SJSA1 (cell line): ENCODE measurements at regions not wholly inside any gene's neighbourhood (a gene's known extent, or its start where the extent isn't known, plus 50 kb on each side); places are given as distances from the start of the nearest gene placed in this dataset.
"Not testable (repeated sequence)": the region's sequence is repeated elsewhere in the genome, so short reads cannot be mapped to it uniquely, and the experiment has no call there.

ENCODE experiments used
- DNase-seq, 2 experiments: peaks; one replicate each; pipeline ENCODE4 v3.0.0-alpha.2; 2015 to 2020; ENCODE audit warnings: low spot score in 2 of 2, low read depth in 1 of 2
- H3K27ac ChIP-seq: fragments of 250-450 bp; sonication (Bioruptor Pico); 2 replicates; pipeline ENCODE4 v1.5.1; 2020; ENCODE audit warnings: mild to moderate bottlenecking, moderate library complexity
- H3K27me3 ChIP-seq: fragments of 250-450 bp; sonication (Bioruptor Pico); replicated peaks from 2 replicates; pipeline ENCODE4 v1.5.1; 2020; ENCODE audit warnings: mild to moderate bottlenecking, moderate library complexity
- H3K36me3 ChIP-seq: fragments of 250-450 bp; sonication (Bioruptor Pico); 2 replicates; pipeline ENCODE4 v1.5.1; 2020; ENCODE audit warnings: mild to moderate bottlenecking
- H3K4me1 ChIP-seq: fragments of 250-450 bp; sonication (Bioruptor Pico); replicated peaks from 2 replicates; pipeline ENCODE4 v1.6.1; 2021; ENCODE audit warnings: mild to moderate bottlenecking
- H3K4me3 ChIP-seq: fragments of 250-450 bp; sonication (Bioruptor Pico); 2 replicates; pipeline ENCODE4 v1.5.1; 2020; ENCODE audit warnings: mild to moderate bottlenecking
- H3K9me3 ChIP-seq: fragments of 250-450 bp; sonication (Bioruptor Pico); replicated peaks from 2 replicates; pipeline ENCODE4 v1.5.1; 2020; ENCODE audit warnings: mild to moderate bottlenecking

DNA sequence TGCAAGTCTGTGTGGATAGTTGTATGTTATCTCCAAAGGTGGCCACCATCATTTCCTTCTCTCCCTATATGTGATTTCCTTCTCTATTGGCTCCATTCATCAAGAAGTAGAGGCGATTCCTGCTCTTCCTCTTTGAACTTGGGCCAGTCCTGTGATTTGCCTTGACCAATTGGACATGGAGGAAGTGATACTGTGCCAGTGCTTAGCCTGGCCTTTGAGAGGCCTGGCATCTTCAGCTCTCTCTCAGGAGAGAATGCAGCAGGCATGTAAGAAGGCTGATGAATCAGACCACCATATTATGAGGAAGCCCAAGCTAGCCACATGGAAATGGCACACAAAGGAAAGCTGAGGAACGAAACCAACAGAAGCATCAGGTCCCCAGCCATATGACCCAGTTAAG, 195.0 kb upstream of the SVIL start:
- H3K4me1 ChIP-seq = no peaks in the 10 kb centered on the region
- no peaks in the 10 kb centered on the region for H3K36me3 ChIP-seq
- H3K27me3 ChIP-seq = no peaks in the 10 kb centered on the region
- H3K4me3 ChIP-seq = no peak overlapping the region
- H3K27ac ChIP-seq = no peak overlapping the region
- H3K9me3 ChIP-seq = no peaks in the 10 kb centered on the region
- no peak for DNase-seq

GRCh38 chr10:29828956-29829355, 194.2 kb upstream of the SVIL start:
- Histone ChIP-seq H3K27me3 (no peaks in the 10 kb centered on the region), H3K4me3 (no peak overlapping the region), H3K4me1 (no peaks in the 10 kb centered on the region), H3K36me3 (no peaks in the 10 kb centered on the region), H3K9me3 (no peaks in the 10 kb centered on the region), H3K27ac (no peak overlapping the region)
- DNase-seq = no peak

GRCh38 chr10:29828440-29828894, 193.7 kb upstream of the SVIL start:
- no peaks in the 10 kb centered on the region for H3K9me3 ChIP-seq
- no peaks in the 10 kb centered on the region for H3K4me1 ChIP-seq
- H3K27me3 ChIP-seq = no peaks in the 10 kb centered on the region
- H3K27ac ChIP-seq = no peak overlapping the region
- H3K4me3 ChIP-seq = no peak overlapping the region
- no peaks in the 10 kb centered on the region for H3K36me3 ChIP-seq
- no peak for DNase-seq

DNA sequence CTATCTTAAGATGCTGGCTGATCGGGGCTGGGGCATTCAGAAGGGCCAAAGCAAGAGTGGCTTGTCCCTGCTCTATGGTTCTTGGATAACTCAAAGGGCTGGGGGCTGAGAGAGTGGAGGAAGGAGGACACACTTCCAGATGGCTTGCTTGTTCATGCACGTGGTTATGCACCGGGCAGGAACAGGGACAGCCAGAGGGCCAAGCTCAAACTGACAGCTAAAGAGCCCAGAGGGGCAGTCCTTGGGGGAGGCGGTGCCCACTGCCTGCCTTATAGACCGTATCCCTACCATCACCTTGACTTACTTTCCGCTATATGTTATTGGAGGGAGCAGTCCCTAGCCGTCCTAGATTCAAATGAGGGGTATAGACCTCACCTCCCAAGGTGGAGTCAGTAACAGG, 192.7 kb upstream of the SVIL start:
- Histone ChIP-seq H3K4me1 (no peaks in the 10 kb centered on the region), H3K36me3 (no peaks in the 10 kb centered on the region), H3K27ac (no peak overlapping the region), H3K9me3 (no peaks in the 10 kb centered on the region), H3K4me3 (no peak overlapping the region), H3K27me3 (no peaks in the 10 kb centered on the region)
- no peak for DNase-seq

GRCh38 chr10:29826801-29827450, 192.2 kb upstream of the SVIL start:
- no peak overlapping the region for H3K4me3 ChIP-seq
- H3K4me1 ChIP-seq = no peaks in the 10 kb centered on the region
- no peak for DNase-seq
- H3K27ac ChIP-seq = no peak overlapping the region
- H3K36me3 ChIP-seq = no peaks in the 10 kb centered on the region
- H3K9me3 ChIP-seq = no peaks in the 10 kb centered on the region
- no peaks in the 10 kb centered on the region; the same call in 1 of the 2 replicates for H3K27me3 ChIP-seq

DNA sequence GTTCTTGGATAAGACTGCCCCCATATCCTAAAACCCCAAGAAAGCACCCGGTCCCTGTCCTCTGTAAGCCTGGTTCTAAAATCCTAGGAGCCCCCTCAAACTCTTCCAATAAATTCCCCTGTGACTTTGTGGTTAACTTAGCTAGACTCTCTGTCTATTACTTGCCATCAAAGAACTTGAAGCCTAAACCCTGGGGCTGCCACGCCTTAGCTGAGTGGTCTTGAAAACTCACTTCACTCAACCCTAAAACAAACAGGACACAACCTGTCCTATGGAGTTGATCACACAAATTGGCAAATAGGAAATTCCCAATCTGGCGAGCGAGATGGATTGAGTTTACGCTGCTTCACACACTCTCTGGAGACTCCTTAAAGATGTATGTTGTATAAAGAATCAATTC, 191.4 kb upstream of the SVIL start:
- Histone ChIP-seq H3K4me1 (no peaks in the 10 kb centered on the region), H3K9me3 (no peaks in the 10 kb centered on the region), H3K36me3 (no peaks in the 10 kb centered on the region), H3K27me3 (no peaks in the 10 kb centered on the region; the same call in 1 of the 2 replicates), H3K27ac (no peak overlapping the region), H3K4me3 (no peak overlapping the region)
- DNase-seq = no peak

GRCh38 chr10:29823553-29824080, 188.8 kb upstream of the SVIL start:
- H3K27me3 ChIP-seq = no peaks in the 10 kb centered on the region; the same call in 1 of the 2 replicates
- no peak overlapping the region for H3K27ac ChIP-seq
- DNase-seq = no peak
- H3K4me1 ChIP-seq = no peaks in the 10 kb centered on the region
- H3K9me3 ChIP-seq = no peaks in the 10 kb centered on the region
- no peak overlapping the region for H3K4me3 ChIP-seq
- no peaks in the 10 kb centered on the region for H3K36me3 ChIP-seq

- no peaks in the 10 kb centered on the region for H3K36me3 ChIP-seq
- DNase-seq = no peak
- H3K9me3 ChIP-seq = no peaks in the 10 kb centered on the region
- no peak overlapping the region for H3K4me3 ChIP-seq
- no peak overlapping the region for H3K27ac ChIP-seq
- no peaks in the 10 kb centered on the region; the same call in 1 of the 2 replicates for H3K27me3 ChIP-seq
- no peaks in the 10 kb centered on the region for H3K4me1 ChIP-seq
These were observed 186.2 kb upstream of the SVIL start for GRCh38 chr10:29820890-29821461.

- no peak for DNase-seq
- H3K9me3 ChIP-seq = no peaks in the 10 kb centered on the region
- H3K4me3 ChIP-seq = no peak overlapping the region
- no peak overlapping the region for H3K27ac ChIP-seq
- peaks cover 4% of the 10 kb centered on the region for H3K4me1 ChIP-seq
- H3K27me3 ChIP-seq = no peaks in the 10 kb centered on the region
- H3K36me3 ChIP-seq = no peaks in the 10 kb centered on the region
These were observed 182.2 kb upstream of the SVIL start for GRCh38 chr10:29816801-29817558.

GRCh38 chr10:29815572-29815971, 180.8 kb upstream of the SVIL start:
- H3K36me3 ChIP-seq = no peaks in the 10 kb centered on the region
- H3K4me3 ChIP-seq = no peak overlapping the region
- H3K27ac ChIP-seq = no peak overlapping the region
- no peak for DNase-seq
- no peaks in the 10 kb centered on the region for H3K27me3 ChIP-seq
- no peaks in the 10 kb centered on the region for H3K9me3 ChIP-seq
- H3K4me1 ChIP-seq = peaks cover 14% of the 10 kb centered on the region

GRCh38 chr10:29811751-29812427, 177.1 kb upstream of the SVIL start:
- H3K9me3 ChIP-seq = no peaks in the 10 kb centered on the region
- DNase-seq = peak in 1 of 2 experiments; percentile 40
- no peak overlapping the region for H3K4me3 ChIP-seq
- H3K27me3 ChIP-seq = no peaks in the 10 kb centered on the region
- H3K4me1 ChIP-seq = peaks cover 23% of the 10 kb centered on the region
- no peaks in the 10 kb centered on the region for H3K36me3 ChIP-seq
- no peak overlapping the region for H3K27ac ChIP-seq

GRCh38 chr10:29810816-29811215, 176.0 kb upstream of the SVIL start:
- no peak overlapping the region for H3K27ac ChIP-seq
- no peak for DNase-seq
- H3K9me3 ChIP-seq = no peaks in the 10 kb centered on the region
- no peaks in the 10 kb centered on the region for H3K36me3 ChIP-seq
- H3K4me3 ChIP-seq = no peak overlapping the region
- H3K4me1 ChIP-seq = peaks cover 33% of the 10 kb centered on the region
- no peaks in the 10 kb centered on the region for H3K27me3 ChIP-seq

DNA sequence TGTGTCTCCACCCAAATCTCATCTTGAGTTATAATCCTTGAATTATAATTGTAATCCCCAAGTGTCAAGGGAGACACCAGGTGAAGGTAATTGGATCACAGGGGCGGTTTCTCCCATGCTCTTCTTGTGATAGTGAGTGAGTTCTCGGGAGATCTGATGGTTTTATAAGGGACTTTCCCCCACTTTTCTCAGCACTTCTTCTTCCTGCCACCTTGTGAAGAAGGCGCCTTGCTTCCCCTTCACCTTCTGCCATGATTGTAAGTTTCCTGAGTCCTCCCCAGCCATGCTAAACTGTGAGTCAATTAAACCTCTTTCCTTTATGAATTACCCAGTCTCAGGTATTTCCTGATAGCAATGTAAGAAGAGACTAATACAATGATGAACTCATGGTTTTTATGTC, 175.5 kb upstream of the SVIL start:
- H3K36me3 ChIP-seq, H3K27ac ChIP-seq, H3K4me3 ChIP-seq, H3K9me3 ChIP-seq, DNase-seq, H3K27me3 ChIP-seq: not testable (repeated sequence)
- H3K4me1 ChIP-seq = peaks cover 39% of the 10 kb centered on the region

- Histone ChIP-seq H3K4me1 (peaks cover 48% of the 10 kb centered on the region), H3K27ac (no peak overlapping the region), H3K9me3 (no peaks in the 10 kb centered on the region), H3K27me3 (no peaks in the 10 kb centered on the region), H3K36me3 (no peaks in the 10 kb centered on the region), H3K4me3 (no peak overlapping the region)
- DNase-seq = no peak
These were observed 174.6 kb upstream of the SVIL start for GRCh38 chr10:29809383-29809782.
